Uterus (tissue), 3 donors: ENCODE measurements at regions not wholly inside any gene's neighbourhood (a gene's known extent, or its start where the extent isn't known, plus 50 kb on each side); places are given as distances from the start of the nearest gene placed in this dataset.

Experiments used
- DNase-seq, 2 donors: peaks; one replicate each; pipeline ENCODE4 v3.0.0-alpha.2; 2019 to 2020
- H3K27ac ChIP-seq, 2 donors: fragments of 200-600 bp; sonication (generic); 1 replicate in 1 of 2; 2 replicates in 1 of 2; pipeline ENCODE4 v1.5.1; 2016 to 2018
- H3K27me3 ChIP-seq, 2 donors: fragments of 200-600 bp; sonication (generic); one replicate each; pipeline ENCODE4 v1.5.1; 2018 to 2019; ENCODE audit warnings: control low read depth in 1 of 2
- H3K36me3 ChIP-seq, 2 donors: fragments of 200-600 bp; sonication (generic); one replicate each; pipeline ENCODE4 v1.5.1; 2019; ENCODE audit warnings: control low read depth in 1 of 2
- H3K4me1 ChIP-seq, 2 donors: fragments of 200-600 bp; sonication (generic); one replicate each; pipeline ENCODE4 v1.5.1; 2018 to 2019; ENCODE audit warnings: control low read depth in 1 of 2
- H3K4me3 ChIP-seq, 2 donors: fragments of 200-600 bp; sonication (generic); 1 replicate in 1 of 2; 2 replicates in 1 of 2; pipeline ENCODE4 v1.5.1; 2018 to 2019; ENCODE audit warnings: mild to moderate bottlenecking in 1 of 2
- H3K9me3 ChIP-seq, 2 donors: fragments of 200-600 bp; sonication (generic); one replicate each; pipeline ENCODE4 v1.5.1; 2019; ENCODE audit warnings: control low read depth in 1 of 2
- POLR2A ChIP-seq, 2 donors: fragments of 450-650 bp; IDR thresholded peaks; one replicate each; pipeline ENCODE4 v1.6.1; 2016; ENCODE audit warnings: antibody characterized with exemption in 2 of 2, mild to moderate bottlenecking in 1 of 2, moderate library complexity in 1 of 2
- intact Hi-C: fragments of 100-400 bp; cut with DNase I; formaldehyde crosslinking; loops from one replicate; pipeline ENCODE4 v1.15.1; 2023; ENCODE audit warnings: low total_unique reads
- TF ChIP-seq, protein P1 (sequence below), 4 experiments: fragments of 200-600 bp in 2 of 4; fragments of 450-650 bp in 2 of 4; sonication (generic) in 2 of 4; IDR thresholded peaks; one replicate each; pipeline ENCODE4 v1.5.1; 2016 to 2019; ENCODE audit warnings: antibody characterized with exemption in 4 of 4, mild to moderate bottlenecking in 2 of 4, moderate library complexity in 1 of 4
- donor health status: DM: yes; HTN: yes; CAD: no.

DNA sequence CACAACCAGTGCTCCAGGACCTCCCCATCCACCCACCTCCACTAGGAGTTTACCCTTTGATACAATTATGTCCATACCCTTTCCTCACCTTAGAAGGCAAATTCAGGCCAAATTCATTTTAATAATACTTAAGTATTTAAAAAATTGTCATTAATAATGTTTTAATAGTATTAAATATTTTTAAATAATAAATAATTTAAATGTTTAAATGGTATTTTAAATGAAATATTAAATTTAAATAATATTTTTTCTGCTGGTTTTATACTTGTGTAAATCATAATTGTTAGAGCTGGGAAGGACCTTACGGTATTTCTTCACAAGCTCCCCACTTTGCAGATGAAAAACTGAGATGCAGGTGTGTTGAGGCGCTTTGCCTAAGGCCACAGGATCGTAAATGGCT is 67.8 kb downstream of the NRN1 start:
- Histone ChIP-seq H3K27me3 (no peaks in the 10 kb centered on the region), H3K4me1 (no peaks in the 10 kb centered on the region), H3K27ac (no peak overlapping the region), H3K4me3 (no peak overlapping the region), H3K36me3 (no peaks in the 10 kb centered on the region), H3K9me3 (no peaks in the 10 kb centered on the region)
- TF ChIP-seq, protein P1, sequence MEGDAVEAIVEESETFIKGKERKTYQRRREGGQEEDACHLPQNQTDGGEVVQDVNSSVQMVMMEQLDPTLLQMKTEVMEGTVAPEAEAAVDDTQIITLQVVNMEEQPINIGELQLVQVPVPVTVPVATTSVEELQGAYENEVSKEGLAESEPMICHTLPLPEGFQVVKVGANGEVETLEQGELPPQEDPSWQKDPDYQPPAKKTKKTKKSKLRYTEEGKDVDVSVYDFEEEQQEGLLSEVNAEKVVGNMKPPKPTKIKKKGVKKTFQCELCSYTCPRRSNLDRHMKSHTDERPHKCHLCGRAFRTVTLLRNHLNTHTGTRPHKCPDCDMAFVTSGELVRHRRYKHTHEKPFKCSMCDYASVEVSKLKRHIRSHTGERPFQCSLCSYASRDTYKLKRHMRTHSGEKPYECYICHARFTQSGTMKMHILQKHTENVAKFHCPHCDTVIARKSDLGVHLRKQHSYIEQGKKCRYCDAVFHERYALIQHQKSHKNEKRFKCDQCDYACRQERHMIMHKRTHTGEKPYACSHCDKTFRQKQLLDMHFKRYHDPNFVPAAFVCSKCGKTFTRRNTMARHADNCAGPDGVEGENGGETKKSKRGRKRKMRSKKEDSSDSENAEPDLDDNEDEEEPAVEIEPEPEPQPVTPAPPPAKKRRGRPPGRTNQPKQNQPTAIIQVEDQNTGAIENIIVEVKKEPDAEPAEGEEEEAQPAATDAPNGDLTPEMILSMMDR (IDR thresholded peaks at IDR 0.05) = no peak
- no peak for TF ChIP-seq POLR2A (IDR thresholded peaks at IDR 0.05)
- intact Hi-C loops = no loop called here
- DNase-seq = no peak

GRCh38 chr6:5937936-5938706 is 68.6 kb downstream of the NRN1 start:
- no peak for TF ChIP-seq POLR2A (IDR thresholded peaks at IDR 0.05)
- TF ChIP-seq, protein P1 (IDR thresholded peaks at IDR 0.05) = no peak
- Histone ChIP-seq H3K36me3 (no peaks in the 10 kb centered on the region), H3K4me3 (no peak overlapping the region), H3K9me3 (no peaks in the 10 kb centered on the region), H3K27ac (no peak overlapping the region), H3K4me1 (no peaks in the 10 kb centered on the region), H3K27me3 (no peaks in the 10 kb centered on the region)
- intact Hi-C loops = no loop called here
- DNase-seq = no peak

GRCh38 chr6:5937169-5937909 is 69.4 kb downstream of the NRN1 start:
- TF ChIP-seq, protein P1 (IDR thresholded peaks at IDR 0.05) = no peak
- no peak for TF ChIP-seq POLR2A (IDR thresholded peaks at IDR 0.05)
- DNase-seq = no peak
- Histone ChIP-seq H3K27ac (no peak overlapping the region), H3K9me3 (no peaks in the 10 kb centered on the region), H3K4me3 (no peak overlapping the region), H3K27me3 (no peaks in the 10 kb centered on the region), H3K4me1 (no peaks in the 10 kb centered on the region), H3K36me3 (no peaks in the 10 kb centered on the region)
- intact Hi-C loops = no loop called here

DNA sequence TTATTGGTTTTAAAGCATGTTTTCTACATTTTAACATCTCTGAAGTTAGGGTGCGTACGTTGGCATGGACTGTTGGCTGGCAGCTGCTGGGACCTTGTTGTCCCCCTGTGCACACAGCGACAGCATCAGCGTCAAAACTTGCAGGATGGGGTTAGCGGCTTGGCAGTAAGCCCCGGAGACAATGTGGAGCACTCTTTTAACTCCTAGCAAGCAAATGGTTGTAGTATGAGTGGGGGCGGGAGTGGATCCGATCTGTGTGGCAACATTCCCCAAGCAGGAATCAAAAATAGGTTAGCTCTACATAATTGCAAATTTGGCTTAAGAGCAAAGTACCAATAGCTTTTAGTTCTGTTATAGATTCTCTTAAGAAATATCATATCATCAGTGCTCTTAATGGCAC is 70.1 kb downstream of the NRN1 start:
- Histone ChIP-seq H3K27me3 (no peaks in the 10 kb centered on the region), H3K9me3 (no peaks in the 10 kb centered on the region), H3K4me1 (no peaks in the 10 kb centered on the region), H3K27ac (no peak overlapping the region), H3K4me3 (no peak overlapping the region), H3K36me3 (no peaks in the 10 kb centered on the region)
- intact Hi-C loops = no loop called here
- TF ChIP-seq POLR2A (IDR thresholded peaks at IDR 0.05) = no peak
- TF ChIP-seq, protein P1 (IDR thresholded peaks at IDR 0.05) = no peak
- DNase-seq = no peak

GRCh38 chr6:5936140-5936539 is 70.6 kb downstream of the NRN1 start:
- H3K27ac ChIP-seq = no peak overlapping the region
- TF ChIP-seq POLR2A (IDR thresholded peaks at IDR 0.05) = no peak
- TF ChIP-seq, protein P1 (IDR thresholded peaks at IDR 0.05) = no peak

More at GRCh38 chr6:5936140-5936539, 70.6 kb downstream of the NRN1 start:
- DNase-seq = no peak
- H3K9me3 ChIP-seq = no peaks in the 10 kb centered on the region
- H3K4me1 ChIP-seq = no peaks in the 10 kb centered on the region
- no peaks in the 10 kb centered on the region for H3K27me3 ChIP-seq
- H3K36me3 ChIP-seq = no peaks in the 10 kb centered on the region
- no peak overlapping the region for H3K4me3 ChIP-seq
- intact Hi-C loops = no loop called here
